ENCODE measurements at regions not wholly inside any gene's neighbourhood (a gene's known extent, or its start where the extent isn't known, plus 50 kb on each side); places are given as distances from the start of the nearest gene placed in this dataset.
"Not testable (repeated sequence)": the region's sequence is repeated elsewhere in the genome, so short reads cannot be mapped to it uniquely, and the experiment has no call there.

DNA sequence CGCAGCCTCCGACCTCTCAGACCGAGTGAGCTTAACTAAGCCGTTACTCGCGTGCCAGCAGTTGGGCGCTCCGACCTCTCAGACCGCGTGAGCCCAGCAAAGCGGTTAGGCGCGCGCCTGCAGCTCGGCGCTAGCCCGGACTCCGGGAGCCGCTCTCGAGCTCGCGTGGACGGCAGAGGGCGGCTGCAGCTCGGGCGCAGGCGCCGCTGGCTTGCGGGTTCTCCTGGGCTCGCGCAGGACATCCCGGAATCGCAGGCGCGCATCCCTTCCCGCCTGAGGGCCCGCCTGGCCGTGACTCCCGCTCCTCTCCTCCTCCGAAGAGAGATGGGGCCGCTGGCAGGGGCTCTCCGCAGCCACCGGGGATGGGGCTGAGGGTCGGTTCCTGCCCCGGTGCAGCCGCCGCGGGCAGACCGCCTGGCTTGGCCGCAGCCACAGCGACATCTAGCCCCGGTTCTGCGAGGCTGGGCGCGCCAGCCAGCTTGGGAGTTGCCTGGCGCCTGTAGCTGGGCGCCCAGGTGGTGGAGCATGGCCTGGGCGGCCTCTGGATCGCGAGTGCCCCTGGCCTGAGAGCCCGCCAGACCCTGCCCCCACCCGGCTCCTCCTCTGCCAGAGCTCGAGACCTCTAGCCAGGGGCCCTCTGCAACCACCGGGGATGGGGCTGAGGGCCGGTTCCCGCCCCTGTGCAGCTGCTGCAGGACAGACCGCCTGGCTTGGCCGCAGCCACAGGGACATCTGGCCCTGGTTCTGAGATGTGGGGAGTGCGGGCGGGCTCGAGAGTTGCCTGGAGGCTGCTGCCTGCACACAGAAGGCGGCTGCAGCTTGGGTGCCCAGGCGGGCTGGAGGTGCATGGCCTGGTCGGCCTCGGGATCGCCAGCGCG, 85.7 kb upstream of the CCDC180 start:
- Mint-ChIP-seq H3K27me3 (ENCODE audit: insufficient read depth, low read depth) (peaks cover 30% of the 10 kb centered on the region), H3K4me3 (peak overlapping the region; percentile 88)
- Histone ChIP-seq H3F3A (ENCODE audit: low read depth) (peaks cover 14% of the 10 kb centered on the region), H3K27me3 (peaks cover 50% of the 10 kb centered on the region), H3K4me3 (peak overlapping the region; percentile 62), H3K4me2 (peak overlapping the region; percentile 93), H3K79me2 (ENCODE audit: low read depth) (peaks cover 15% of the 10 kb centered on the region), H2AFZ (replicated peaks) (peak overlapping the region; percentile 79)
- not testable (repeated sequence) for H3K36me3 Mint-ChIP-seq; H3K27ac ChIP-seq; H4K20me1 ChIP-seq (ENCODE audit: low read depth); H3K9me3 Mint-ChIP-seq; H3K4me1 Mint-ChIP-seq; H3K27ac Mint-ChIP-seq; H3K9ac ChIP-seq; H3K9me3 ChIP-seq (ENCODE audit: low read depth); H3K4me1 ChIP-seq; H3K36me3 ChIP-seq
- DNase-seq (ENCODE audit: low spot score) = peak; percentile 89
- TF ChIP-seq, protein P1, sequence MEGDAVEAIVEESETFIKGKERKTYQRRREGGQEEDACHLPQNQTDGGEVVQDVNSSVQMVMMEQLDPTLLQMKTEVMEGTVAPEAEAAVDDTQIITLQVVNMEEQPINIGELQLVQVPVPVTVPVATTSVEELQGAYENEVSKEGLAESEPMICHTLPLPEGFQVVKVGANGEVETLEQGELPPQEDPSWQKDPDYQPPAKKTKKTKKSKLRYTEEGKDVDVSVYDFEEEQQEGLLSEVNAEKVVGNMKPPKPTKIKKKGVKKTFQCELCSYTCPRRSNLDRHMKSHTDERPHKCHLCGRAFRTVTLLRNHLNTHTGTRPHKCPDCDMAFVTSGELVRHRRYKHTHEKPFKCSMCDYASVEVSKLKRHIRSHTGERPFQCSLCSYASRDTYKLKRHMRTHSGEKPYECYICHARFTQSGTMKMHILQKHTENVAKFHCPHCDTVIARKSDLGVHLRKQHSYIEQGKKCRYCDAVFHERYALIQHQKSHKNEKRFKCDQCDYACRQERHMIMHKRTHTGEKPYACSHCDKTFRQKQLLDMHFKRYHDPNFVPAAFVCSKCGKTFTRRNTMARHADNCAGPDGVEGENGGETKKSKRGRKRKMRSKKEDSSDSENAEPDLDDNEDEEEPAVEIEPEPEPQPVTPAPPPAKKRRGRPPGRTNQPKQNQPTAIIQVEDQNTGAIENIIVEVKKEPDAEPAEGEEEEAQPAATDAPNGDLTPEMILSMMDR (IDR thresholded peaks at IDR 0.05) = peak; percentile 23
- peak; percentile 34 for TF ChIP-seq EZH2 (IDR thresholded peaks at IDR 0.05)

DNA sequence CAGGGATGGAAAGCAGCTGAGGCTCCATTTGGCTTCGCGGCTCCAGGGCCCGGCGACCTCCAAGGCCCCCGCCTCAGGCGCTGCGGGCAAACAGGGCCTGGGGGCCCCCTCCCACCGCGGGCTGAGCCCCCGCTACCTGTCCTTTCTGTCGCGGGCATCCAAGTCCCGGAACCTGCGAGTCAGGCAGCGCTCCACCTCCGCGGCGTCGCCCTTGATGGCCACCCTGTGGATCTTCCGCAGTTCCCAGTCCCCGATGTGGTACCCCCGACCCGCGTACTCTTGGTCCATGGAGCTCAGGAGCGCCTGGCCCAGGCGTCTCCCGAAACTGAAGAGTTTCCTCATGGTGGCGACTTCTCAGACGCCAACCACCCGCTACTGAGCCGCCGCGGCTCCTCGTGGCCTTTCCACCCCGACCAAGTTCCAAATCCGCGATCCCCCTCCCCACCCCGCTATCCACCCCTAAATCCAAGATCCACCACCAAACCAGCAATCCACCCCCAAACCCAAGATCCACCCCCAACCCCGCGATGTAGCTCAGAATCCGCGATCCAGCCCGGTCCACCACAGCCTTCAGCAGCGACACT, 86.5 kb upstream of the CCDC180 start:
- H3K79me2 ChIP-seq (ENCODE audit: low read depth) = peaks cover 15% of the 10 kb centered on the region
- H3K4me2 ChIP-seq = peak overlapping the region; percentile 93
- H3K4me3 Mint-ChIP-seq = peak overlapping the region; percentile 88
- H3K27me3 Mint-ChIP-seq (ENCODE audit: insufficient read depth, low read depth) = peaks cover 35% of the 10 kb centered on the region
- H3K4me1 ChIP-seq = peaks cover 7% of the 10 kb centered on the region
- no peaks in the 10 kb centered on the region for H3K36me3 ChIP-seq
- no peaks in the 10 kb centered on the region for H3K36me3 Mint-ChIP-seq
- H2AFZ ChIP-seq (replicated peaks) = peak overlapping the region; percentile 79
- H3K27ac ChIP-seq = no peak overlapping the region
- H3K4me1 Mint-ChIP-seq = peaks cover 7% of the 10 kb centered on the region
- H4K20me1 ChIP-seq (ENCODE audit: low read depth) = peaks cover 7% of the 10 kb centered on the region
- peak overlapping the region; percentile 62 for H3K4me3 ChIP-seq
- no peak overlapping the region for H3K9ac ChIP-seq
- TF ChIP-seq, protein P1 (IDR thresholded peaks at IDR 0.05) = no peak
- TF ChIP-seq EZH2 (IDR thresholded peaks at IDR 0.05) (no peak), EZH2phosphoT487 (IDR thresholded peaks at IDR 0.05) (peak; percentile 46)
- peak; percentile 46 for DNase-seq (ENCODE audit: low spot score)
- H3K27me3 ChIP-seq = peaks cover 57% of the 10 kb centered on the region
- no peak overlapping the region for H3K27ac Mint-ChIP-seq
- peaks cover 6% of the 10 kb centered on the region for H3K9me3 Mint-ChIP-seq
- peaks cover 14% of the 10 kb centered on the region for H3F3A ChIP-seq (ENCODE audit: low read depth)
- H3K9me3 ChIP-seq (ENCODE audit: low read depth) = no peaks in the 10 kb centered on the region

DNA sequence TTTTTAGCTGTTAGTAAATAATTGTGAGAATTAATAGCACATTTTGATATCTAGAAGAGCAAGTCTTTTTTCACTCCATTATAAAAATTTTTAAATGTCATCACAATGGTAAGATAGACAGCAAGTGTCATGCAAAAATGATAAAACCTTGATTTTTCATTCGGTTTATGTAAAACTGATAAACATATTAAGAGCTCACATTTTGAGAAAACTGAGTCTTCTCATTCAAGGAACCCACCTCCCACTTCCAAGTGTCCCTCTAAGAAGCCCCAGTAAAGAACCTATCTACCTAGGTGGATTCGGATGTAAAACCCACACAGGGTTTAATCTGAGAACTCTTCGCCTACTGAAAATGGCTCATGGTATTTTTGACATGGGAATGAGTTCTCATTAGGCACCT, 87.1 kb upstream of the CCDC180 start:
- H3K36me3 ChIP-seq; H3K4me1 Mint-ChIP-seq; H3K27ac ChIP-seq; H3K4me1 ChIP-seq; H3K9me3 ChIP-seq (ENCODE audit: low read depth); H3K36me3 Mint-ChIP-seq; H3K9ac ChIP-seq; H3K27ac Mint-ChIP-seq; H3K9me3 Mint-ChIP-seq; H4K20me1 ChIP-seq (ENCODE audit: low read depth); DNase-seq (ENCODE audit: low spot score); H3K4me3 ChIP-seq; H3K4me2 ChIP-seq; H2AFZ ChIP-seq (replicated peaks): not testable (repeated sequence)
- Histone ChIP-seq H3K79me2 (ENCODE audit: low read depth) (peaks cover 15% of the 10 kb centered on the region), H3F3A (ENCODE audit: low read depth) (peaks cover 14% of the 10 kb centered on the region), H3K27me3 (peaks cover 62% of the 10 kb centered on the region)
- TF ChIP-seq EZH2phosphoT487 (IDR thresholded peaks at IDR 0.05) = peak; percentile 43
- Mint-ChIP-seq H3K27me3 (ENCODE audit: insufficient read depth, low read depth) (peaks cover 39% of the 10 kb centered on the region), H3K4me3 (peak overlapping the region; percentile 88)

DNA sequence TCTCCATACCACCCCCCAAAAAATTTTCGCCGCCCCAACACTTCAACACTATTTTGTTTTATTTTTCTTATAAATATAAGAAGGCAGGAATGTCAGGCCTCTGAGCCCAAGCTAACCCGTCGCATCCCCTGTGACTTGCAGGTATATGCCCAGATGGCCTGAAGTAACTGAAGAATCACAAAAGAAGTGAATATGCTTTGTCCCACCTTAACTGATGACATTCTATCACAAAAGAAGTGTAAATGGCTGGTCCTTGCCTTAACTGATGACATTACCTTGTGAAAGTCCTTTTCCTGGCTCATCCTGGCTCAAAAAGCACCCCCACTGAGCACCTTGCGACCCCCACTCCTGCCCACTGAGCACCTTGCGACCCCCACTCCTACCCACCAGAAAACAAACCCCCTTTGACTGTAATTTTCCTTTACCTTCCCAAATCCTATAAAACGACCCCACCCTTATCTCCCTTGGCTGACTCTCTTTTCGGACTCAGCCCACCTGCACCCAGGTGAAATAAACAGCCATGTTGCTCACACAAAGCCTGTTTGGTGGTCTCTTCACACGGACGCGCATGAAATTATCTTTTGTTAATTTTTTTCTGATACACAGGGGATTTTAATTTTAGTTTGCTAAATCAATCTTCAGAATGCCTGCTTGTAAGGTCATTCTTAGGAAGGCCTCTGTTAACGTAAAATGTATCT, 87.9 kb upstream of the CCDC180 start:
- Histone ChIP-seq H3K27me3 (peaks cover 70% of the 10 kb centered on the region), H3K79me2 (ENCODE audit: low read depth) (peaks cover 15% of the 10 kb centered on the region), H3F3A (ENCODE audit: low read depth) (peaks cover 14% of the 10 kb centered on the region)
- DNase-seq (ENCODE audit: low spot score); H3K9me3 ChIP-seq (ENCODE audit: low read depth); H3K4me1 Mint-ChIP-seq; H3K9ac ChIP-seq; H3K4me3 ChIP-seq; H4K20me1 ChIP-seq (ENCODE audit: low read depth); H2AFZ ChIP-seq (replicated peaks); H3K4me2 ChIP-seq; H3K4me1 ChIP-seq; H3K9me3 Mint-ChIP-seq; H3K27ac ChIP-seq; H3K27ac Mint-ChIP-seq; H3K36me3 ChIP-seq; H3K36me3 Mint-ChIP-seq: not testable (repeated sequence)
- Mint-ChIP-seq H3K27me3 (ENCODE audit: insufficient read depth, low read depth) (peaks cover 47% of the 10 kb centered on the region), H3K4me3 (peak overlapping the region; percentile 8)

Measured in neural progenitor cell (in vitro differentiated cells).